WTC11 (cell line): ENCODE measurements at regions not wholly inside any gene's neighbourhood (a gene's known extent, or its start where the extent isn't known, plus 50 kb on each side); places are given as distances from the start of the nearest gene placed in this dataset.

Source experiments
- ATAC-seq: fragments of 200-7000 bp; cut with Tn5 transposase; 2 replicates; pipeline ENCODE4 v1.10.0; 2021; ENCODE audit warnings: mild to moderate bottlenecking, moderate library complexity
- CTCF ChIA-PET: fragments of 300-600 bp; sonication (Branson Sonifier 250); formaldehyde crosslinking; loops from one replicate; lab custom pipeline; 2021; ENCODE audit warnings: antibody characterized with exemption; lab: Charles Lee
- POLR2A ChIA-PET: fragments of 350-600 bp; sonication (Branson Sonifier 250); formaldehyde crosslinking; loops from one replicate; lab custom pipeline; 2021; ENCODE audit warnings: antibody characterized with exemption; lab: Charles Lee
- DNase-seq: peaks from one replicate; pipeline ENCODE4 v3.0.0; 2021; ENCODE audit warnings: low spot score
- H3K27ac Mint-ChIP-seq: 2 replicates; pipeline ENCODE4 v1.8.0; 2021; ENCODE audit warnings: mixed read lengths
- H3K27me3 Mint-ChIP-seq: 2 replicates; pipeline ENCODE4 v1.8.0; 2021; ENCODE audit warnings: low read depth, mild to moderate bottlenecking, moderate library complexity, mixed read lengths
- H3K36me3 Mint-ChIP-seq: 2 replicates; pipeline ENCODE4 v1.8.0; 2021; ENCODE audit warnings: mixed read lengths
- H3K4me1 Mint-ChIP-seq: 2 replicates; pipeline ENCODE4 v1.8.0; 2022; ENCODE audit warnings: mixed read lengths
- H3K4me3 Mint-ChIP-seq: 2 replicates; pipeline ENCODE4 v1.8.0; 2021; ENCODE audit warnings: mild to moderate bottlenecking, moderate library complexity, mixed read lengths
- H3K9me3 Mint-ChIP-seq: 2 replicates; pipeline ENCODE4 v1.8.0; 2021; ENCODE audit warnings: mixed read lengths
- CBFB ChIP-seq: sonication (generic); formaldehyde crosslinking; IDR thresholded peaks from 2 replicates; pipeline ENCODE4 v1.8.1; 2022; ENCODE audit warnings: mild to moderate bottlenecking, low read depth, missing genetic modification reagents
- CREB1 ChIP-seq: sonication (generic); formaldehyde crosslinking; IDR thresholded peaks from 2 replicates; pipeline ENCODE4 v1.8.0; 2023; ENCODE audit warnings: mild to moderate bottlenecking, missing genetic modification reagents
- CREM ChIP-seq: sonication (generic); formaldehyde crosslinking; IDR thresholded peaks from 2 replicates; pipeline ENCODE4 v1.8.1; 2022; ENCODE audit warnings: mild to moderate bottlenecking, missing genetic modification reagents, moderate library complexity
- ETV6 ChIP-seq: sonication (generic); formaldehyde crosslinking; IDR thresholded peaks from 2 replicates; pipeline ENCODE4 v1.8.1; 2022; ENCODE audit warnings: mild to moderate bottlenecking, missing genetic modification reagents
- HMGA2 ChIP-seq: fragments of 250-450 bp; sonication (Bioruptor Pico); IDR thresholded peaks from 2 replicates; pipeline ENCODE4 v1.4.0; 2021; ENCODE audit warnings: mild to moderate bottlenecking, moderate library complexity
- IRF2 ChIP-seq: sonication (generic); formaldehyde crosslinking; IDR thresholded peaks from 2 replicates; pipeline ENCODE4 v1.8.0; 2022; ENCODE audit warnings: low read depth, missing genetic modification reagents, borderline replicate concordance
- NFE2L1 ChIP-seq: sonication (generic); formaldehyde crosslinking; IDR thresholded peaks from 2 replicates; pipeline ENCODE4 v1.8.1; 2023; ENCODE audit warnings: missing genetic modification reagents
- NR2C2 ChIP-seq: sonication (generic); formaldehyde crosslinking; IDR thresholded peaks from 2 replicates; pipeline ENCODE4 v1.8.0; 2022; ENCODE audit warnings: mild to moderate bottlenecking, missing genetic modification reagents
- NR3C1 ChIP-seq: sonication (generic); formaldehyde crosslinking; conservative IDR thresholded peaks from 2 replicates; pipeline ENCODE4 v1.8.1; 2023; ENCODE audit warnings: low read depth, mild to moderate bottlenecking, missing genetic modification reagents
- RELA ChIP-seq: sonication (generic); formaldehyde crosslinking; IDR thresholded peaks from 2 replicates; pipeline ENCODE4 v1.8.1; 2022; ENCODE audit warnings: missing genetic modification reagents, mild to moderate bottlenecking, borderline replicate concordance
- SMAD4 ChIP-seq: sonication (generic); formaldehyde crosslinking; IDR thresholded peaks from 2 replicates; pipeline ENCODE4 v1.8.0; 2022; ENCODE audit warnings: mild to moderate bottlenecking, missing genetic modification reagents
- TCF7 ChIP-seq: sonication (generic); formaldehyde crosslinking; IDR thresholded peaks from 2 replicates; pipeline ENCODE4 v1.8.0; 2022; ENCODE audit warnings: mild to moderate bottlenecking, low read depth, missing genetic modification reagents, moderate library complexity
- TEAD1 ChIP-seq: sonication (generic); formaldehyde crosslinking; IDR thresholded peaks from 2 replicates; pipeline ENCODE4 v1.8.0; 2022; ENCODE audit warnings: mild to moderate bottlenecking, missing genetic modification reagents
- TP53 ChIP-seq: sonication (generic); formaldehyde crosslinking; IDR thresholded peaks from 2 replicates; pipeline ENCODE4 v1.8.1; 2023; ENCODE audit warnings: mild to moderate bottlenecking, missing genetic modification reagents
- TF ChIP-seq, protein P1 (sequence below): sonication (generic); formaldehyde crosslinking; IDR thresholded peaks from 2 replicates; pipeline ENCODE4 v1.8.0; 2022; ENCODE audit warnings: mild to moderate bottlenecking, missing genetic modification reagents
- TF ChIP-seq, protein P2 (sequence below): sonication (generic); formaldehyde crosslinking; IDR thresholded peaks from 2 replicates; pipeline ENCODE4 v1.8.1; 2023; ENCODE audit warnings: mild to moderate bottlenecking, missing genetic modification reagents
- TF ChIP-seq, protein P3 (sequence below): fragments of 250-450 bp; sonication (Bioruptor Pico); IDR thresholded peaks from 2 replicates; pipeline ENCODE4 v1.9.0; 2021; ENCODE audit warnings: mild to moderate bottlenecking
- TF ChIP-seq, protein P4 (sequence below): fragments of 250-450 bp; sonication (Bioruptor Pico); IDR thresholded peaks from 2 replicates; pipeline ENCODE4 v1.9.0; 2021; ENCODE audit warnings: mild to moderate bottlenecking
- TF ChIP-seq, protein P5 (sequence below): sonication (generic); formaldehyde crosslinking; IDR thresholded peaks from 2 replicates; pipeline ENCODE4 v1.8.0; 2023; ENCODE audit warnings: missing genetic modification reagents, mild to moderate bottlenecking, borderline replicate concordance

DNA sequence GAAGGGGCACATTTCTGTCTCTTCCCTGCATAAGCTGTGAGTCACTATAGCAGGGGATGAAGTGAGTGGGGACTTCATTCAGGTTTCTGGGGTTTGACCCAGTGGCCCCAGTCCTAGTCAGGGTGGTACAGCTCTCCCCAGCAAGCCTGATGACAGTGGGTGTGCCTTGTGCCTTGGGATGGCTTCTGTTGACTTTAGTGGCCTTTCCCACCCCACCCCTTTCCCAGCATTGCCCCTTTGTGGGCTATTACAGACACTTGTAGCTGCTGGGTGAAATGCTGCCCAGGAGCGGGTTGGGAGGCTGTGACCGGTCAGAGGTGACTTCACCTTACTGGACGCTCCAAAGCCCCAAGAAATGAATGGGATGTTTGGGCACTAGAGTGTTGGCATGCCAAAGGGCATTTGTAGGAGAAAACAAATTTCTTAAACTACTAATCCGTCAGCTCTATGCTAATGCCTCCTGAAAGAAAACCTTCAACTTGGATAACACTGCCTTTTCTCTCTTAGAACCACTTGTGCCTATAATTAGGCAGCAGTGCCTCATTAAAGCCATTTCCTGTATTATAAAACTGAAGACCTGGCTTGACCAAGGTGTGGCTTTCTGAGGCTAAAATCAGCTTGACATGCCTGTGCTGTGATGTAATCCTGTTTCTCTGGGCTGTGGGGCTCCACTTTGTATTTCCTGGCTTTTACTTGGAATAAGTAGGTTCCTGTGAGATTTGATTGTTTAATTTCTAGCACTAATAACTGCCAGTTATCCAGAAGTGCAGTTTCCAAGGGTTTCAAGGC, 119.0 kb upstream of the SLC25A48 start:
- DNase-seq, result no peak
- H3K4me3 Mint-ChIP-seq, result no peak overlapping the region
- H3K27me3 Mint-ChIP-seq, result peaks cover 4% of the 10 kb centered on the region; the same call in 1 of the 2 replicates
- no peaks in the 10 kb centered on the region for H3K36me3 Mint-ChIP-seq
- no peak for ATAC-seq
- no peak overlapping the region for H3K27ac Mint-ChIP-seq
- ChIA-PET POLR2A (interaction anchor here (0.5 kb wide), 1 partner anchor 138 kb away, joined by 3 read pairs; no protein-coding TSS in a partner anchor), CTCF (interaction anchor here (1.4 kb wide), 1 partner anchor 150 kb away, joined by 3 read pairs; no protein-coding TSS in a partner anchor)
- TF ChIP-seq RELA (CRISPR knock-in tag), result no peak
- TF ChIP-seq, protein P1, sequence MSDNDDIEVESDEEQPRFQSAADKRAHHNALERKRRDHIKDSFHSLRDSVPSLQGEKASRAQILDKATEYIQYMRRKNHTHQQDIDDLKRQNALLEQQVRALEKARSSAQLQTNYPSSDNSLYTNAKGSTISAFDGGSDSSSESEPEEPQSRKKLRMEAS, result no peak
- TF ChIP-seq IRF2, result no peak
- no peak for TF ChIP-seq CBFB
- TF ChIP-seq, protein P2, sequence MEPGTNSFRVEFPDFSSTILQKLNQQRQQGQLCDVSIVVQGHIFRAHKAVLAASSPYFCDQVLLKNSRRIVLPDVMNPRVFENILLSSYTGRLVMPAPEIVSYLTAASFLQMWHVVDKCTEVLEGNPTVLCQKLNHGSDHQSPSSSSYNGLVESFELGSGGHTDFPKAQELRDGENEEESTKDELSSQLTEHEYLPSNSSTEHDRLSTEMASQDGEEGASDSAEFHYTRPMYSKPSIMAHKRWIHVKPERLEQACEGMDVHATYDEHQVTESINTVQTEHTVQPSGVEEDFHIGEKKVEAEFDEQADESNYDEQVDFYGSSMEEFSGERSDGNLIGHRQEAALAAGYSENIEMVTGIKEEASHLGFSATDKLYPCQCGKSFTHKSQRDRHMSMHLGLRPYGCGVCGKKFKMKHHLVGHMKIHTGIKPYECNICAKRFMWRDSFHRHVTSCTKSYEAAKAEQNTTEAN (CRISPR knock-in tag), result no peak
- no peak for TF ChIP-seq TEAD1
- TF ChIP-seq NFE2L1 (CRISPR knock-in tag), result no peak
- no peak for TF ChIP-seq SMAD4
- no peak for TF ChIP-seq ETV6 (CRISPR knock-in tag)
- TF ChIP-seq NR3C1 (CRISPR knock-in tag), result no peak
- TF ChIP-seq CREM (CRISPR knock-in tag), result no peak
- no peak for TF ChIP-seq NR2C2 (CRISPR knock-in tag)
- TF ChIP-seq TP53 (CRISPR knock-in tag), result no peak
- TF ChIP-seq, protein P3, sequence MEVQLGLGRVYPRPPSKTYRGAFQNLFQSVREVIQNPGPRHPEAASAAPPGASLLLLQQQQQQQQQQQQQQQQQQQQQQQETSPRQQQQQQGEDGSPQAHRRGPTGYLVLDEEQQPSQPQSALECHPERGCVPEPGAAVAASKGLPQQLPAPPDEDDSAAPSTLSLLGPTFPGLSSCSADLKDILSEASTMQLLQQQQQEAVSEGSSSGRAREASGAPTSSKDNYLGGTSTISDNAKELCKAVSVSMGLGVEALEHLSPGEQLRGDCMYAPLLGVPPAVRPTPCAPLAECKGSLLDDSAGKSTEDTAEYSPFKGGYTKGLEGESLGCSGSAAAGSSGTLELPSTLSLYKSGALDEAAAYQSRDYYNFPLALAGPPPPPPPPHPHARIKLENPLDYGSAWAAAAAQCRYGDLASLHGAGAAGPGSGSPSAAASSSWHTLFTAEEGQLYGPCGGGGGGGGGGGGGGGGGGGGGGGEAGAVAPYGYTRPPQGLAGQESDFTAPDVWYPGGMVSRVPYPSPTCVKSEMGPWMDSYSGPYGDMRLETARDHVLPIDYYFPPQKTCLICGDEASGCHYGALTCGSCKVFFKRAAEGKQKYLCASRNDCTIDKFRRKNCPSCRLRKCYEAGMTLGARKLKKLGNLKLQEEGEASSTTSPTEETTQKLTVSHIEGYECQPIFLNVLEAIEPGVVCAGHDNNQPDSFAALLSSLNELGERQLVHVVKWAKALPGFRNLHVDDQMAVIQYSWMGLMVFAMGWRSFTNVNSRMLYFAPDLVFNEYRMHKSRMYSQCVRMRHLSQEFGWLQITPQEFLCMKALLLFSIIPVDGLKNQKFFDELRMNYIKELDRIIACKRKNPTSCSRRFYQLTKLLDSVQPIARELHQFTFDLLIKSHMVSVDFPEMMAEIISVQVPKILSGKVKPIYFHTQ, result no peak
- H3K9me3 Mint-ChIP-seq, result no peaks in the 10 kb centered on the region
- H3K4me1 Mint-ChIP-seq, result peaks cover 14% of the 10 kb centered on the region

DNA sequence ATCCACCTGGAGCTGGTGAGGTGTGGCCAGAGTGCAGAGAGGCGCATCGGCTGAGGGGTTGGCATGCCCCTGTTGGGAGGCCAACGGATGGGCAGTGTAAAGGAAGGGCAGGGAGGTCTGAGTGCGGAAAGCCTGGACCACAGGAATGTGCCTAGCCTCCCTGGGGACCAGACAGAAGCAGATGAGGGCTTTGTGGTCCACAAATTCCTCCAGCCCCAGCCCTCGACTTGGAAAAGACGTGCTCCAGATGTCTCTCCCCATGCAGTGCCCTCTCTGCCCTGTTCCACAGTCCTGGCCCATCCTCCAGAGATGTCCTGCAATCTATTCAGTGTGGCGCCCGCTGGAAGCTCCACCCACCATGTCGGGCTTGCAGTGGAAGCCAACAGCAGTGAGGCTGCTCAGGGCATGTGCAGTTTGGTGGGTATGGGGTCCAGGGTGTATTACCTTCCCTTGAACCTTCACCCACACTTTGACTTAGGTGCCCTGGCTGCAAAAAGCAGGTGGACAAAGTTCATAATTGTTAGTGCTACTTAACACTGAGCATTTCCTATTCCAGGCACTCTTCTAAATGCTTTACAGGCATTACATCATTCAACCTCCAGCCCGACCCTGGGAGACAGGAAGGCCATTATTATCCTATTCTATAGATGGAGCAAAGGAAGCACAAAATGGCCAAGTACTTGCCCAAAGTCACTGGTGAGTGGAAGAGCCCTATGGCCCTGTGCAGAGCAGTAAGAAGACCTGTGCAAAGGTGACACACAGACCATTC, 120.2 kb upstream of the SLC25A48 start:
- H3K9me3 Mint-ChIP-seq, result no peaks in the 10 kb centered on the region
- H3K4me3 Mint-ChIP-seq, result no peak overlapping the region
- CTCF ChIA-PET, result interaction anchor here (0.8 to 2.0 kb wide), 3 partner anchors 15 to 148 kb away, joined by 3 to 9 read pairs (median 5); no protein-coding TSS in a partner anchor
- TF ChIP-seq SMAD4 (no peak), IRF2 (no peak), CREB1 (CRISPR knock-in tag) (no peak), TCF7 (CRISPR knock-in tag) (no peak), ETV6 (CRISPR knock-in tag) (no peak), HMGA2 (CRISPR knock-in tag) (no peak)
- TF ChIP-seq, protein P4, sequence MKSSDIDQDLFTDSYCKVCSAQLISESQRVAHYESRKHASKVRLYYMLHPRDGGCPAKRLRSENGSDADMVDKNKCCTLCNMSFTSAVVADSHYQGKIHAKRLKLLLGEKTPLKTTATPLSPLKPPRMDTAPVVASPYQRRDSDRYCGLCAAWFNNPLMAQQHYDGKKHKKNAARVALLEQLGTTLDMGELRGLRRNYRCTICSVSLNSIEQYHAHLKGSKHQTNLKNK, result no peak
- TF ChIP-seq, protein P5, sequence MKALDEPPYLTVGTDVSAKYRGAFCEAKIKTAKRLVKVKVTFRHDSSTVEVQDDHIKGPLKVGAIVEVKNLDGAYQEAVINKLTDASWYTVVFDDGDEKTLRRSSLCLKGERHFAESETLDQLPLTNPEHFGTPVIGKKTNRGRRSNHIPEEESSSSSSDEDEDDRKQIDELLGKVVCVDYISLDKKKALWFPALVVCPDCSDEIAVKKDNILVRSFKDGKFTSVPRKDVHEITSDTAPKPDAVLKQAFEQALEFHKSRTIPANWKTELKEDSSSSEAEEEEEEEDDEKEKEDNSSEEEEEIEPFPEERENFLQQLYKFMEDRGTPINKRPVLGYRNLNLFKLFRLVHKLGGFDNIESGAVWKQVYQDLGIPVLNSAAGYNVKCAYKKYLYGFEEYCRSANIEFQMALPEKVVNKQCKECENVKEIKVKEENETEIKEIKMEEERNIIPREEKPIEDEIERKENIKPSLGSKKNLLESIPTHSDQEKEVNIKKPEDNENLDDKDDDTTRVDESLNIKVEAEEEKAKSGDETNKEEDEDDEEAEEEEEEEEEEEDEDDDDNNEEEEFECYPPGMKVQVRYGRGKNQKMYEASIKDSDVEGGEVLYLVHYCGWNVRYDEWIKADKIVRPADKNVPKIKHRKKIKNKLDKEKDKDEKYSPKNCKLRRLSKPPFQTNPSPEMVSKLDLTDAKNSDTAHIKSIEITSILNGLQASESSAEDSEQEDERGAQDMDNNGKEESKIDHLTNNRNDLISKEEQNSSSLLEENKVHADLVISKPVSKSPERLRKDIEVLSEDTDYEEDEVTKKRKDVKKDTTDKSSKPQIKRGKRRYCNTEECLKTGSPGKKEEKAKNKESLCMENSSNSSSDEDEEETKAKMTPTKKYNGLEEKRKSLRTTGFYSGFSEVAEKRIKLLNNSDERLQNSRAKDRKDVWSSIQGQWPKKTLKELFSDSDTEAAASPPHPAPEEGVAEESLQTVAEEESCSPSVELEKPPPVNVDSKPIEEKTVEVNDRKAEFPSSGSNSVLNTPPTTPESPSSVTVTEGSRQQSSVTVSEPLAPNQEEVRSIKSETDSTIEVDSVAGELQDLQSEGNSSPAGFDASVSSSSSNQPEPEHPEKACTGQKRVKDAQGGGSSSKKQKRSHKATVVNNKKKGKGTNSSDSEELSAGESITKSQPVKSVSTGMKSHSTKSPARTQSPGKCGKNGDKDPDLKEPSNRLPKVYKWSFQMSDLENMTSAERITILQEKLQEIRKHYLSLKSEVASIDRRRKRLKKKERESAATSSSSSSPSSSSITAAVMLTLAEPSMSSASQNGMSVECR (CRISPR knock-in tag), result no peak
- POLR2A ChIA-PET, result no interaction called here
- no peaks in the 10 kb centered on the region for H3K36me3 Mint-ChIP-seq
- H3K27me3 Mint-ChIP-seq, result peaks cover 4% of the 10 kb centered on the region; the same call in 1 of the 2 replicates
- H3K27ac Mint-ChIP-seq, result no peak overlapping the region
- no peak for ATAC-seq
- no peak for DNase-seq
- peaks cover 14% of the 10 kb centered on the region for H3K4me1 Mint-ChIP-seq
